Progenitor cell of endocrine pancreas (in vitro differentiated cells): ENCODE measurements at regions not wholly inside any gene's neighbourhood (a gene's known extent, or its start where the extent isn't known, plus 50 kb on each side); places are given as distances from the start of the nearest gene placed in this dataset.

Experiments used
- DNase-seq: peaks from one replicate; pipeline ENCODE4 v3.0.0; 2021; ENCODE audit warnings: low spot score; ENCODE audit not compliant: unreplicated experiment
- H3K27ac Mint-ChIP-seq: 2 replicates; pipeline ENCODE4 v1.8.0; 2021; ENCODE audit warnings: mild to moderate bottlenecking, moderate library complexity, mixed read lengths
- H3K27me3 Mint-ChIP-seq: 2 replicates; pipeline ENCODE4 v1.8.0; 2021; ENCODE audit warnings: mixed read lengths
- H3K36me3 Mint-ChIP-seq: 2 replicates; pipeline ENCODE4 v1.8.0; 2022; ENCODE audit warnings: mixed read lengths; ENCODE audit not compliant: insufficient read depth
- H3K4me1 Mint-ChIP-seq: 2 replicates; pipeline ENCODE4 v1.8.0; 2021; ENCODE audit warnings: low read depth, mixed read lengths
- H3K4me3 Mint-ChIP-seq: 2 replicates; pipeline ENCODE4 v1.8.0; 2021; ENCODE audit warnings: low read depth, mild to moderate bottlenecking, moderate library complexity, mixed read lengths
- H3K9me3 Mint-ChIP-seq: 2 replicates; pipeline ENCODE4 v1.8.0; 2021; ENCODE audit warnings: low read depth, mixed read lengths
- TF ChIP-seq, protein P1 (sequence below): fragments of 200-600 bp; sonication (generic); IDR thresholded peaks from one replicate; pipeline ENCODE4 v1.5.0; 2021; ENCODE audit warnings: antibody characterized with exemption, mild to moderate bottlenecking; ENCODE audit not compliant: unreplicated experiment

DNA sequence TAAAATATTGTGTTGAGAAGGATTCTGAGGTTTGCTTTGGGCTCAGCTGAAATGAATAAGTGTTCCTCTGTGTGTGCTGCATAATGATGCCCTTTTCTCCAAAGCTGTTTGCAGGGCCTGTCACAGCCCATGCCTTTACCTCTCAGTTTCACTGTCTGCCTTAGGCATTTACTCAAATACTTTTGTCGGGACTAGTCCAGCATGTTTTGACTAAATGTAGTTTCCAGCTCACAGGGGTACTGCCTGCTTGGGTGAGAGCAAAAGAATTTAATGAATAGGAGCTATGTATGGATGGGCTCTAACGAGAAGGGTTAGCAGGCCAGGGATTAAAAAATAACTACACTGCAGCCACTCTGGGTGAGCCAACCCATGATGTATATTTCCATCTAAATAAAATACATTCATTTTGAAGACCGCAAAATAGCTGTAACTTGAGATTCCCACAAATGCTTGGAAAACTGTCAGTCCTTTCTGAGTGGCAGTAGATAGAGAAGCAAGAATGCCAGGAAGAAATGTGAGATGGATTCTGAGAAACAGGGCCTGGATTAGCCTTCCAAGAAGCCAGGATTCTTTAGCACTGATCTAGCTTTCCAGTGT lies 549.2 kb upstream of the TBL1XR1 start:
- Mint-ChIP-seq H3K4me3 (no peak overlapping the region), H3K27ac (no peak overlapping the region), H3K9me3 (no peaks in the 10 kb centered on the region), H3K27me3 (no peaks in the 10 kb centered on the region), H3K36me3 (no peaks in the 10 kb centered on the region), H3K4me1 (peaks cover 7% of the 10 kb centered on the region)
- DNase-seq: no peak
- TF ChIP-seq, protein P1, sequence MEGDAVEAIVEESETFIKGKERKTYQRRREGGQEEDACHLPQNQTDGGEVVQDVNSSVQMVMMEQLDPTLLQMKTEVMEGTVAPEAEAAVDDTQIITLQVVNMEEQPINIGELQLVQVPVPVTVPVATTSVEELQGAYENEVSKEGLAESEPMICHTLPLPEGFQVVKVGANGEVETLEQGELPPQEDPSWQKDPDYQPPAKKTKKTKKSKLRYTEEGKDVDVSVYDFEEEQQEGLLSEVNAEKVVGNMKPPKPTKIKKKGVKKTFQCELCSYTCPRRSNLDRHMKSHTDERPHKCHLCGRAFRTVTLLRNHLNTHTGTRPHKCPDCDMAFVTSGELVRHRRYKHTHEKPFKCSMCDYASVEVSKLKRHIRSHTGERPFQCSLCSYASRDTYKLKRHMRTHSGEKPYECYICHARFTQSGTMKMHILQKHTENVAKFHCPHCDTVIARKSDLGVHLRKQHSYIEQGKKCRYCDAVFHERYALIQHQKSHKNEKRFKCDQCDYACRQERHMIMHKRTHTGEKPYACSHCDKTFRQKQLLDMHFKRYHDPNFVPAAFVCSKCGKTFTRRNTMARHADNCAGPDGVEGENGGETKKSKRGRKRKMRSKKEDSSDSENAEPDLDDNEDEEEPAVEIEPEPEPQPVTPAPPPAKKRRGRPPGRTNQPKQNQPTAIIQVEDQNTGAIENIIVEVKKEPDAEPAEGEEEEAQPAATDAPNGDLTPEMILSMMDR: no peak

DNA sequence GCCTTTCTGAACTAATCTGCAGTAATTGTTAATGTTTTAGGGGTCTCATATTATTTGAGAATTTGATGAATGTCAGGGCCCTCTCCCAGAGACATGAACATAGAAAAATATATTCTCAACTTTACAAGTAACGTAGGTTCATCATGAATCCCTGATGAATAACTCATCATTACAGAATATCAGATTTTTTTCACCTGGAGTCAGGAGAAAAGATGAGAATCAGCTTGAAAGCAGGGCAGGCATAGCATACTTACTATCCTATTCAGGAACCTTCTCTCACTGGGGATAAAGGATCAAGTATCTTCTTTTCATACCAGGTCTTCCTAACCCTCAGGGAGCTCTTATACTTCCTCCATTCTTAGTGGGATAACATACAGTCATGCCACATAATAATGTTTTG lies 552.6 kb upstream of the TBL1XR1 start:
- Mint-ChIP-seq H3K4me3 (no peak overlapping the region), H3K9me3 (no peaks in the 10 kb centered on the region), H3K27me3 (no peaks in the 10 kb centered on the region), H3K36me3 (no peaks in the 10 kb centered on the region), H3K27ac (no peak overlapping the region), H3K4me1 (peaks cover 7% of the 10 kb centered on the region)
- no peak for DNase-seq
- TF ChIP-seq, protein P1: no peak

DNA sequence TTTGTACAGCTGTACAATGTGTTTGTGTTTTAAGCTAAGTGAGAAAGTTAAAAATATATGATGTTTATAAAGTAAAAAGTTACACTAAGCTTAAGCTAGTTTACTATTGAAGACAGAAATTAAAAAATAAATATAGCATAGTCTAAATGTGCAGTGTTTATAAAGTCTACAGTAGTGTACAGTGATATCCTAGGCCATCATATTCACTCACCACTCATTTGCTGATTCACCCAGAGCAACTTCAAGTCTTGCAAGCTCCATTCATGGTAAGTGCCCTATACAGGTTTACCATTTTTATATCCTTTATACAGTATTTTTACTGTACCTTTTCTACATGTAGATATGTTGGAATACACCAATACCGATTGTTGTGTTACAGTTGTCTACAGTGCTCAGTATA lies 553.2 kb upstream of the TBL1XR1 start:
- H3K4me3 Mint-ChIP-seq: no peak overlapping the region
- H3K27ac Mint-ChIP-seq: no peak overlapping the region
- TF ChIP-seq, protein P1: no peak
- no peaks in the 10 kb centered on the region for H3K9me3 Mint-ChIP-seq
- no peak for DNase-seq
- no peaks in the 10 kb centered on the region for H3K36me3 Mint-ChIP-seq
- H3K27me3 Mint-ChIP-seq: no peaks in the 10 kb centered on the region
- H3K4me1 Mint-ChIP-seq: peaks cover 5% of the 10 kb centered on the region

DNA sequence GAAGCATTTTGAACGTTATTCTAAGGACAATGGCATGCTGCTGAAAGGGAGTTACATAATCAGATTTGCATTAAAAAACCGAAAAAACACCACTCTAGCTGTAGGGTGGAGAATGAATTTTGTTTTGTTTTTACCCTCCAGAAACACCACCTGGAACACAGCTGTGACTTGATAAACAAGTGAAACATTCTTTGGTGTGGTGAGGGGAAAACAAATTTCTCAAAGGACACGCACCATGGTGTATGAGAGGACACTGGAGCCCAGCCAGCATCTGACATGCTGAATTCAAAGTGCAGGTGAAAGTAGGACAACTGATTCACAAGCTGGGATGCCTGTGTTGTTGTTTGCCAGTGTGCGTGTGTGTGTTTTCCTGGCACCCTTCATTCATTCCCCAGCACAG lies 554.5 kb upstream of the TBL1XR1 start:
- peaks cover 4% of the 10 kb centered on the region for H3K4me1 Mint-ChIP-seq
- no peaks in the 10 kb centered on the region for H3K36me3 Mint-ChIP-seq
- no peak overlapping the region for H3K4me3 Mint-ChIP-seq
- no peak for DNase-seq
- no peaks in the 10 kb centered on the region for H3K9me3 Mint-ChIP-seq
- no peak overlapping the region for H3K27ac Mint-ChIP-seq
- H3K27me3 Mint-ChIP-seq: no peaks in the 10 kb centered on the region
- TF ChIP-seq, protein P1: no peak

DNA sequence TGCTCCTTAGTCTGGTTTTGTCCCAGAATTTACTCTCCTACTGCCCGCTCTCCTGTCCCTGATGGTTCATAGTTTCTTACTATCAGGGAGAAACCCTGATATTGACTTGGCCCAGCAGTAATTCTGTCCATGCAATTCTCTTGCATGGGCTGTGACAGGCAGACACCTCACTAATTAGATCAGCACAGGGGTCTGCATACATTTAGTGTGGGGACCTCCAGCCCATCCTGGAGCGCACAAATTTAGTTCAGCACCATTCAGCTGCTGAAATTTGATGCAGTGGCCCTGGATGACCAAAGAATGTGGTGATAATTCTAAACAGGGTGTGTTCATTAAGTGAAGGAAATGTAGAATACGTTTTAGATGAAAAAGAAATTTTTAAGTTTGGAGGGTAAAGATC lies 555.5 kb upstream of the TBL1XR1 start:
- Mint-ChIP-seq H3K27me3 (no peaks in the 10 kb centered on the region), H3K27ac (no peak overlapping the region), H3K9me3 (no peaks in the 10 kb centered on the region), H3K4me3 (no peak overlapping the region), H3K36me3 (no peaks in the 10 kb centered on the region), H3K4me1 (no peaks in the 10 kb centered on the region)
- TF ChIP-seq, protein P1: no peak
- DNase-seq: no peak
